Epithelial cell of esophagus (primary cell): ENCODE measurements at regions not wholly inside any gene's neighbourhood (a gene's known extent, or its start where the extent isn't known, plus 50 kb on each side); places are given as distances from the start of the nearest gene placed in this dataset.

Experiments
- DNase-seq: peaks from one replicate; pipeline ENCODE4 v3.0.0; 2010; ENCODE audit warnings: low read depth
- H3K4me3 ChIP-seq: 2 replicates; pipeline ENCODE4 v1.5.1; 2011; ENCODE audit warnings: mild to moderate bottlenecking, low read length, control low read depth
- CTCF ChIP-seq: IDR thresholded peaks from 2 replicates; pipeline ENCODE4 v1.5.1; 2011; ENCODE audit warnings: low read depth, mild to moderate bottlenecking, low read length, control low read depth, inconsistent platforms; ENCODE audit not compliant: insufficient read depth; ENCODE audit errors: missing control alignments

GRCh38 chr4:180179146-180179545, 2064.1 kb upstream of the TENM3 start:
- TF ChIP-seq CTCF, result no peak
- DNase-seq, result no peak
- no peak overlapping the region for H3K4me3 ChIP-seq

- TF ChIP-seq CTCF, result no peak
- H3K4me3 ChIP-seq, result no peak overlapping the region
- no peak for DNase-seq
Observed at GRCh38 chr4:180189666-180190065, 2053.5 kb upstream of the TENM3 start.

GRCh38 chr4:180190382-180190781, 2052.8 kb upstream of the TENM3 start:
- TF ChIP-seq CTCF, result no peak
- no peak overlapping the region for H3K4me3 ChIP-seq
- DNase-seq, result no peak

GRCh38 chr4:180197471-180197870, 2045.7 kb upstream of the TENM3 start:
- DNase-seq, result no peak
- TF ChIP-seq CTCF, result no peak
- no peak overlapping the region for H3K4me3 ChIP-seq

- no peak for DNase-seq
- no peak for TF ChIP-seq CTCF
- no peak overlapping the region for H3K4me3 ChIP-seq
Observed at GRCh38 chr4:180203349-180203748, 2039.9 kb upstream of the TENM3 start.

GRCh38 chr4:180205276-180205675, 2037.9 kb upstream of the TENM3 start:
- no peak for TF ChIP-seq CTCF
- H3K4me3 ChIP-seq, result no peak overlapping the region

GRCh38 chr4:180207921-180208320, 2035.3 kb upstream of the TENM3 start:
- no peak overlapping the region for H3K4me3 ChIP-seq
- no peak for DNase-seq
- no peak for TF ChIP-seq CTCF

More at GRCh38 chr4:180205276-180205675, 2037.9 kb upstream of the TENM3 start:
- no peak for DNase-seq
